Kidney epithelial cell (primary cell): ENCODE measurements at regions not wholly inside any gene's neighbourhood (a gene's known extent, or its start where the extent isn't known, plus 50 kb on each side); places are given as distances from the start of the nearest gene placed in this dataset.

Source experiments
- DNase-seq: peaks from one replicate; pipeline ENCODE4 v3.0.0-alpha.2; 2010; ENCODE audit warnings: low read depth
- H3K27me3 ChIP-seq: 2 replicates; pipeline ENCODE4 v1.6.0; 2011; ENCODE audit warnings: low read length; ENCODE audit not compliant: control insufficient read depth, insufficient read depth
- H3K36me3 ChIP-seq: 2 replicates; pipeline ENCODE4 v1.5.1; 2011; ENCODE audit warnings: low read length; ENCODE audit not compliant: control insufficient read depth, insufficient read depth
- H3K4me3 ChIP-seq: 2 replicates; pipeline ENCODE4 v1.5.1; 2011; ENCODE audit warnings: low read depth, mild to moderate bottlenecking, control low read depth, low read length
- CTCF ChIP-seq: IDR thresholded peaks from 2 replicates; pipeline ENCODE4 v1.5.1; 2011; ENCODE audit warnings: mild to moderate bottlenecking, moderate library complexity, low read length, control low read depth, inconsistent platforms; ENCODE audit not compliant: insufficient read depth, poor library complexity, severe bottlenecking

- no peaks in the 10 kb centered on the region for H3K36me3 ChIP-seq
- no peak for TF ChIP-seq CTCF
- H3K4me3 ChIP-seq, result no peak overlapping the region
- no peaks in the 10 kb centered on the region for H3K27me3 ChIP-seq
- DNase-seq, result no peak
Measured at GRCh38 chr13:61086087-61086486, 329.6 kb downstream of the PCDH20 start.

GRCh38 chr13:61084988-61085387 lies 330.7 kb downstream of the PCDH20 start:
- no peak overlapping the region for H3K4me3 ChIP-seq
- no peaks in the 10 kb centered on the region for H3K27me3 ChIP-seq
- no peak for TF ChIP-seq CTCF
- no peaks in the 10 kb centered on the region for H3K36me3 ChIP-seq
- no peak for DNase-seq

GRCh38 chr13:61078976-61079770 lies 336.5 kb downstream of the PCDH20 start:
- no peaks in the 10 kb centered on the region for H3K27me3 ChIP-seq
- H3K36me3 ChIP-seq, result no peaks in the 10 kb centered on the region
- H3K4me3 ChIP-seq, result no peak overlapping the region
- TF ChIP-seq CTCF, result no peak
- no peak for DNase-seq

DNA sequence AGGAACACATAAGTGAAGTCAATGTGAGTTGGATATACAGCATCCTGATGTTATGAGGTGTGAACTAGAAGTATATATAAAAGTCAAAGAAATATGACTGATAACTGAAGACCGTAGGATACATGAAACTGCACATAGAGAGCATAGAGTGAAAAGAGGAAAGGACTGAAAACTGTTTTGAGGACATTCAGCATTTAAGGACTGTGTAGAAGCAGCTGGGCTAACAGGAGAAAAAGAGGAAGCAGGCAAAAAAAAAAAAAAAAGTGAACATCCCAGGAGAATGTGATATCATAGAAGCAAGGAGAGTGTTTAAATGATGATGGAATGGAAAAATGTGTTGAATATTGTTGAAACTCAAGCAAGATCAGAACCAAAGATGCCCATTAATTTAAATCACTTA lies 363.5 kb downstream of the PCDH20 start:
- no peak for DNase-seq
- no peak for TF ChIP-seq CTCF
- Histone ChIP-seq H3K27me3 (no peaks in the 10 kb centered on the region), H3K4me3 (no peak overlapping the region), H3K36me3 (no peaks in the 10 kb centered on the region)

DNA sequence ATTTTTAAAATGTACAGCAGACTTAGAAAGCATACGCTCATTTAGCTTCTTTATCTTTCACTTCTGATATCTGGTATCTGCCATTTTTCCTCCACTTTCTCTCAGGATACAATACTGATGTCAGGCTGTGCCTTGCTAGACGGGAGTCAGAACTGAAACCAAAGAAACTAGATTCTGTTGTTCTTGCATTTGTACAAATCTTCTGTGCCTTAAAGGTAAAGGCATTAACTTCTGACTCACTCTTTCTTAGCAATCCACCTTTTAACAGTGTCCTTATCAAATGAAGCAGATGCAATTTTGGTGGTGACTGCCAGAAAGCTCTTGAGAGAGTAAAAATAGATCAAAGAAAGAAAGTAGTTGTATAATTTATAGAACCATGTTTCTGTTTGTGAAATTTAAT lies 370.4 kb downstream of the PCDH20 start:
- TF ChIP-seq CTCF, result no peak
- Histone ChIP-seq H3K4me3 (no peak overlapping the region), H3K27me3 (no peaks in the 10 kb centered on the region), H3K36me3 (no peaks in the 10 kb centered on the region)
- DNase-seq, result no peak

GRCh38 chr13:61040181-61040580 lies 375.5 kb downstream of the PCDH20 start:
- H3K36me3 ChIP-seq, result no peaks in the 10 kb centered on the region
- DNase-seq, result no peak
- TF ChIP-seq CTCF, result no peak
- no peak overlapping the region for H3K4me3 ChIP-seq
- no peaks in the 10 kb centered on the region for H3K27me3 ChIP-seq
